Lower lobe of right lung (tissue), 2 donors: ENCODE measurements at regions not wholly inside any gene's neighbourhood (a gene's known extent, or its start where the extent isn't known, plus 50 kb on each side); places are given as distances from the start of the nearest gene placed in this dataset.

Experiments used
- ATAC-seq, 2 donors: fragments of 200-7000 bp; cut with Tn5 transposase; one replicate each; pipeline ENCODE4 v1.9.1; 2020 to 2022; ENCODE audit warnings: mild to moderate bottlenecking in 2 of 2, moderate library complexity in 2 of 2
- DNase-seq: peaks from one replicate; pipeline ENCODE4 v3.0.0-alpha.2; 2020
- H3K27ac ChIP-seq: fragments of 200-600 bp; one replicate; pipeline ENCODE4 v1.8.0; 2022
- H3K27me3 ChIP-seq: fragments of 200-600 bp; one replicate; pipeline ENCODE4 v1.8.0; 2022; ENCODE audit warnings: low read depth
- H3K36me3 ChIP-seq: fragments of 200-600 bp; one replicate; pipeline ENCODE4 v1.8.0; 2022; ENCODE audit warnings: mild to moderate bottlenecking
- H3K4me1 ChIP-seq: fragments of 200-600 bp; one replicate; pipeline ENCODE4 v1.8.0; 2022
- H3K4me3 ChIP-seq: fragments of 200-600 bp; one replicate; pipeline ENCODE4 v1.8.0; 2022; ENCODE audit warnings: mild to moderate bottlenecking
- H3K9me3 ChIP-seq: fragments of 200-600 bp; one replicate; pipeline ENCODE4 v1.8.0; 2022
- CTCF ChIP-seq: fragments of 200-600 bp; IDR thresholded peaks from one replicate; pipeline ENCODE4 v1.8.0; 2022; ENCODE audit warnings: antibody characterized with exemption, mild to moderate bottlenecking
- intact Hi-C: fragments of 100-400 bp; cut with DNase I; formaldehyde crosslinking; loops from one replicate; pipeline ENCODE4 v1.11.0; 2022
- donor health status: DM: no; HTN: yes; CAD: no; lungs with severe emphysema.

- Histone ChIP-seq H3K9me3 (no peaks in the 10 kb centered on the region), H3K4me1 (no peaks in the 10 kb centered on the region), H3K27ac (no peak overlapping the region), H3K27me3 (no peaks in the 10 kb centered on the region), H3K4me3 (no peak overlapping the region), H3K36me3 (no peaks in the 10 kb centered on the region)
- ATAC-seq (no peak), DNase-seq (no peak)
- no peak for TF ChIP-seq CTCF
- intact Hi-C loops = no loop called here
Observed at GRCh38 chr10:2871673-2872219, 195.6 kb upstream of the PFKP start.

- Histone ChIP-seq H3K27me3 (no peaks in the 10 kb centered on the region), H3K36me3 (no peaks in the 10 kb centered on the region), H3K27ac (no peak overlapping the region), H3K9me3 (no peaks in the 10 kb centered on the region), H3K4me1 (no peaks in the 10 kb centered on the region), H3K4me3 (no peak overlapping the region)
- TF ChIP-seq CTCF = no peak
- ATAC-seq = no peak
- intact Hi-C loops = no loop called here
- no peak for DNase-seq
Observed at GRCh38 chr10:2870654-2871053, 196.7 kb upstream of the PFKP start.

- Histone ChIP-seq H3K4me3 (no peak overlapping the region), H3K27ac (no peak overlapping the region), H3K9me3 (no peaks in the 10 kb centered on the region), H3K36me3 (no peaks in the 10 kb centered on the region), H3K27me3 (peaks cover 6% of the 10 kb centered on the region), H3K4me1 (no peaks in the 10 kb centered on the region)
- intact Hi-C loops = no loop called here
- ATAC-seq (no peak), DNase-seq (no peak)
- TF ChIP-seq CTCF = no peak
Observed at GRCh38 chr10:2867788-2868299, 199.5 kb upstream of the PFKP start.

GRCh38 chr10:2866569-2866968, 200.8 kb upstream of the PFKP start:
- no peaks in the 10 kb centered on the region for H3K9me3 ChIP-seq
- ATAC-seq (no peak), DNase-seq (no peak)
- H3K27ac ChIP-seq = no peak overlapping the region
- TF ChIP-seq CTCF = no peak
- no peaks in the 10 kb centered on the region for H3K36me3 ChIP-seq
- no peaks in the 10 kb centered on the region for H3K4me1 ChIP-seq
- intact Hi-C loops = no loop called here
- no peak overlapping the region for H3K4me3 ChIP-seq
- peaks cover 6% of the 10 kb centered on the region for H3K27me3 ChIP-seq

GRCh38 chr10:2861632-2862210, 205.6 kb upstream of the PFKP start:
- ATAC-seq (no peak), DNase-seq (no peak)
- intact Hi-C loops = no loop called here
- Histone ChIP-seq H3K27me3 (peaks cover 6% of the 10 kb centered on the region), H3K36me3 (no peaks in the 10 kb centered on the region), H3K9me3 (peaks cover 7% of the 10 kb centered on the region), H3K27ac (no peak overlapping the region), H3K4me1 (no peaks in the 10 kb centered on the region), H3K4me3 (no peak overlapping the region)
- TF ChIP-seq CTCF = no peak
